ENCODE measurements at regions not wholly inside any gene's neighbourhood (a gene's known extent, or its start where the extent isn't known, plus 50 kb on each side); places are given as distances from the start of the nearest gene placed in this dataset.
"Not testable (repeated sequence)": the region's sequence is repeated elsewhere in the genome, so short reads cannot be mapped to it uniquely, and the experiment has no call there.

DNA sequence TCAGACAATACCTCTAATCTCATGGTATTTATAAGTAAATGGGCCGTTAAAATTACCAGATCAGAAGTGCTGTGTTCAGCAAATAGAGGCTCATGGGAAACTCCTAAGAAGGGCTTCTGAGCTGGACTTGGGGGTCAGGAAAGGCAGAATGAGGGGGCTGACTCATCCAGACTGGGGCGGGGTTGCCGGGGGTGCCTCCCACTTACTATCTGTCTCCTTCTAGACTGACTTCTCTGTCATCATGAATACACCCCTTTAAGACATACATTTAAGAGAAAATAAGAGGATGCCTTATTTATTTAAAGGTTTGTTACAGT, 96.0 kb upstream of the ERRFI1 start:
- Histone ChIP-seq H4K20me1 (ENCODE audit: insufficient read depth, poor library complexity, severe bottlenecking) (no peaks in the 10 kb centered on the region), H3K4me1 (ENCODE audit: insufficient read depth) (peaks cover 48% of the 10 kb centered on the region), H3K79me2 (no peaks in the 10 kb centered on the region), H3K4me3 (no peak overlapping the region), H3K4me2 (peak overlapping the region; percentile 50), H3K9me3 (ENCODE audit: low read depth) (no peaks in the 10 kb centered on the region), H2AFZ (no peak overlapping the region), H3K27ac (peak overlapping the region; percentile 97), H3K9me2 (replicated peaks; ENCODE audit: insufficient read depth) (no peaks in the 10 kb centered on the region), H3K27me3 (no peaks in the 10 kb centered on the region), H3K36me3 (replicated peaks; ENCODE audit: insufficient read depth, low read depth) (no peaks in the 10 kb centered on the region)
- DNase-seq (ENCODE audit: low spot score): peak; percentile 51
- WGBS (ENCODE audit: low lambda C conversion rate, missing lambda C conversion rate): 75% methylated on average over 3 of the region's 3 CpGs
- TF ChIP-seq EZH2phosphoT487 (IDR thresholded peaks at IDR 0.05; ENCODE audit: low read depth, severe bottlenecking, unreplicated experiment): no peak
- TF ChIP-seq EZH2 (IDR thresholded peaks at IDR 0.05; ENCODE audit: borderline replicate concordance): no peak
- TF ChIP-seq, protein P1, sequence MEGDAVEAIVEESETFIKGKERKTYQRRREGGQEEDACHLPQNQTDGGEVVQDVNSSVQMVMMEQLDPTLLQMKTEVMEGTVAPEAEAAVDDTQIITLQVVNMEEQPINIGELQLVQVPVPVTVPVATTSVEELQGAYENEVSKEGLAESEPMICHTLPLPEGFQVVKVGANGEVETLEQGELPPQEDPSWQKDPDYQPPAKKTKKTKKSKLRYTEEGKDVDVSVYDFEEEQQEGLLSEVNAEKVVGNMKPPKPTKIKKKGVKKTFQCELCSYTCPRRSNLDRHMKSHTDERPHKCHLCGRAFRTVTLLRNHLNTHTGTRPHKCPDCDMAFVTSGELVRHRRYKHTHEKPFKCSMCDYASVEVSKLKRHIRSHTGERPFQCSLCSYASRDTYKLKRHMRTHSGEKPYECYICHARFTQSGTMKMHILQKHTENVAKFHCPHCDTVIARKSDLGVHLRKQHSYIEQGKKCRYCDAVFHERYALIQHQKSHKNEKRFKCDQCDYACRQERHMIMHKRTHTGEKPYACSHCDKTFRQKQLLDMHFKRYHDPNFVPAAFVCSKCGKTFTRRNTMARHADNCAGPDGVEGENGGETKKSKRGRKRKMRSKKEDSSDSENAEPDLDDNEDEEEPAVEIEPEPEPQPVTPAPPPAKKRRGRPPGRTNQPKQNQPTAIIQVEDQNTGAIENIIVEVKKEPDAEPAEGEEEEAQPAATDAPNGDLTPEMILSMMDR (IDR thresholded peaks at IDR 0.05; ENCODE audit: poor library complexity): no peak

DNA sequence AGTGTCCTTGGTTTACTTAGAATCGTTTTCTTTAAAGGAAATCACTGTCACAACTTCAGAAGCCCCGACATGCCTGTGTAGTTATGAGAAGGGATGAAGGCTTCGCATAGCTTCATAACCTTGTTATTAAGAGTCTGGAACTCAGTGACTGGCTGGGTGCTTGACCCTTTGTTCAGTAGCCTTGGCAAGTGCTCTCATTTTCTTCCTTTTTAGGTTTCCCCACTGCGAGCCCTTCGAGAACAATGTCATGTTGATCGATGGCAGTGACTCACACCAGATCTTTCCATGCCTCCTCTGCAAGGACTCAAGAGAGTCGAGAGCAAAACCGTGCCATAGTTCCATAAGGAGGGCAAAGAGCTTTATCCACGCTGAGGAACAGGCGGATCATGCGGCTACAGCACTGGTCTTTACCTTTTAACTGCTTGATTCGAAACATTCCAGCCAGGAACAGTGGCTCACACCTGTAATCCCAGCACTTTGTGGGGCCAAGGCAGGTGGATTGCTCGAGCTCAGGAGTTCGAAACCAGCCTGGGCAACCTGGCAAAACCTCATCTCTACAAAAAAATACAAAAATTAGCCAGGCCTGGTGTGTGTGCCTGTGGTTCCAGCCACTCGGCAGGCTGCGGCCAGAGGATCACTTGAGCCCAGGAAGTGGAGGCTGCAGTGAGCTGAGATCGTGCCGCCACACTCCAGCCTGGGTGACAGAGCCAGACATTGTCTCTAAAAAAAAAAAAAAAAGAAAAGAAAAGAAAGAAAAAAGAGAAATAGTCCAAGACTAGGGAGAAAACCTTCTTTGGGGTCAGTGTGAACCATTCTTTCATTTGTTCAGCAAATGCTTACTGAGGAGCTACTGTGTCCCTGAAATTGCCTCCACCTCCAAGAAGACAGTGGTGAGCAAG, 95.4 kb upstream of the ERRFI1 start:
- H3K79me2 ChIP-seq: no peaks in the 10 kb centered on the region
- H3K4me1 ChIP-seq (ENCODE audit: insufficient read depth): peaks cover 54% of the 10 kb centered on the region
- peak overlapping the region; percentile 5 for H2AFZ ChIP-seq
- H3K27me3 ChIP-seq: no peaks in the 10 kb centered on the region
- H3K4me2 ChIP-seq: peak overlapping the region; percentile 50
- TF ChIP-seq, protein P1 (IDR thresholded peaks at IDR 0.05; ENCODE audit: poor library complexity): no peak
- TF ChIP-seq EZH2phosphoT487 (IDR thresholded peaks at IDR 0.05; ENCODE audit: low read depth, severe bottlenecking, unreplicated experiment) (no peak), EZH2 (IDR thresholded peaks at IDR 0.05; ENCODE audit: borderline replicate concordance) (no peak)
- peak overlapping the region; percentile 97 for H3K27ac ChIP-seq
- no peak overlapping the region for H3K4me3 ChIP-seq
- no peaks in the 10 kb centered on the region for H3K36me3 ChIP-seq (replicated peaks; ENCODE audit: insufficient read depth, low read depth)
- WGBS (ENCODE audit: low lambda C conversion rate, missing lambda C conversion rate): 61% methylated on average over 18 of the region's 18 CpGs
- no peaks in the 10 kb centered on the region for H4K20me1 ChIP-seq (ENCODE audit: insufficient read depth, poor library complexity, severe bottlenecking)
- DNase-seq (ENCODE audit: low spot score): peak; percentile 61
- no peaks in the 10 kb centered on the region for H3K9me2 ChIP-seq (replicated peaks; ENCODE audit: insufficient read depth)
- H3K9me3 ChIP-seq (ENCODE audit: low read depth): no peaks in the 10 kb centered on the region

DNA sequence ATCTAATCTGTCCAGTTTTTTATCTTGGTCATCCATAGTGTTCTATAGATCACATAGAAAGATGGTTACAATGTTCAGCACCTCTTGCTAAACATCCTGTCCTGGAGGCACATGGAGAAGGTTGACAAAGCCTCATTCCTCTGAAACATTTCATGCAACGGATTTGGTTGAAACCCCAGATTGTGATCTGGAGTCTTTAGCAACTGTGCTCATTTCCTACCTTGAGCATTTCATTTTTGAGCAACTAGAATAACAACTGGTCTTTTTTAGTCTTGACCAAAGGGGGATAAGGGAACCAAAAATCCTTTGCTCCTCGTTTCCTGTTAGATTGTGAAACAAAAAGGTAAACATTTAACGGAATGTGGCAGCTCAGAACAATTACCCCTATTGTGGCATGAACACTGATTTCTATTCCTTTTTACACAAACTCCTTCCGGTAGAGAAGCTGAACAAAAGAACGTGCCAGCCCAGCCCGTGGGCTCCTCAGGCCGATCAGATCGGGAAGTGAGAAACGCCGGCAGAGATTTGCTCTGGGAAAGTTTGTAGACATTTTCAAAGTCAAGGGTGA, 94.7 kb upstream of the ERRFI1 start:
- H3K27me3 ChIP-seq: no peaks in the 10 kb centered on the region
- no peak for DNase-seq (ENCODE audit: low spot score)
- no peak overlapping the region for H3K4me3 ChIP-seq
- H4K20me1 ChIP-seq (ENCODE audit: insufficient read depth, poor library complexity, severe bottlenecking): no peaks in the 10 kb centered on the region
- H3K4me2 ChIP-seq: peak overlapping the region; percentile 32
- peak overlapping the region; percentile 5 for H2AFZ ChIP-seq
- no peaks in the 10 kb centered on the region for H3K9me2 ChIP-seq (replicated peaks; ENCODE audit: insufficient read depth)
- H3K9me3 ChIP-seq (ENCODE audit: low read depth): no peaks in the 10 kb centered on the region
- H3K79me2 ChIP-seq: no peaks in the 10 kb centered on the region
- peak overlapping the region; percentile 97 for H3K27ac ChIP-seq
- peaks cover 61% of the 10 kb centered on the region for H3K4me1 ChIP-seq (ENCODE audit: insufficient read depth)
- 29% methylated on average over 10 of the region's 10 CpGs for WGBS (ENCODE audit: low lambda C conversion rate, missing lambda C conversion rate)
- H3K36me3 ChIP-seq (replicated peaks; ENCODE audit: insufficient read depth, low read depth): no peaks in the 10 kb centered on the region
- TF ChIP-seq, protein P1 (IDR thresholded peaks at IDR 0.05; ENCODE audit: poor library complexity): no peak
- TF ChIP-seq EZH2 (IDR thresholded peaks at IDR 0.05; ENCODE audit: borderline replicate concordance) (no peak), EZH2phosphoT487 (IDR thresholded peaks at IDR 0.05; ENCODE audit: low read depth, severe bottlenecking, unreplicated experiment) (no peak)

DNA sequence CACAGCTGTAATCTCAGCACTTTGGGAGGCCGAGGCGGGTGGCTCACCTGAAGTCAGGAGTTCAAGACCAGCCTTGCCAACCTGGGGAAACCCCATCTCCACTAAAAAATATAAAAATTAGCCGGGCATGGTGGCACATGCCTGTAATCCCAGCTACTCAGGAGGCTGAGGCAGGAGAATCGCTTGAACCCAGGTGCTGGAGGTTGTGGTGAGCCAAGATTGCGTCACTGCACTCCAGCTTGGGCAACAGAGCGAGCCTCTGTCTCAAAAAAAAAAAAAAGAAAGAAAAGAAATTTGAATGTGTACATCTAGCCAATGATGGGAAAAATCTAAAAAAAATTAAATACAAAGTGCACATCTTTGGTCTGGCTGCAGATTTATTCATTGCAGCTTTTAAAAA, 92.6 kb upstream of the ERRFI1 start:
- peaks cover 67% of the 10 kb centered on the region for H3K4me1 ChIP-seq (ENCODE audit: insufficient read depth)
- not testable (repeated sequence) for H3K9me2 ChIP-seq (replicated peaks; ENCODE audit: insufficient read depth); H3K9me3 ChIP-seq (ENCODE audit: low read depth); H4K20me1 ChIP-seq (ENCODE audit: insufficient read depth, poor library complexity, severe bottlenecking); H3K4me3 ChIP-seq; H3K36me3 ChIP-seq (replicated peaks; ENCODE audit: insufficient read depth, low read depth); DNase-seq (ENCODE audit: low spot score); H3K27me3 ChIP-seq; H3K4me2 ChIP-seq; H3K79me2 ChIP-seq; H2AFZ ChIP-seq
- WGBS (ENCODE audit: low lambda C conversion rate, missing lambda C conversion rate): 87% methylated on average over 6 of the region's 6 CpGs
- H3K27ac ChIP-seq: peak overlapping the region; percentile 88

Data from hepatocyte (in vitro differentiated cells).